Adrenal gland (tissue), 5 donors: ENCODE measurements at regions not wholly inside any gene's neighbourhood (a gene's known extent, or its start where the extent isn't known, plus 50 kb on each side); places are given as distances from the start of the nearest gene placed in this dataset.

Experiments
- CTCF ChIP-seq, 6 experiments: fragments of 450-650 bp in 4 of 6; fragments of 200-600 bp in 2 of 6; sonication (generic) in 1 of 6; IDR thresholded peaks; 1 replicate in 5 of 6; 2 replicates in 1 of 6; pipeline versions ENCODE4 v1.5.1 to v1.8.0; 2016 to 2021; ENCODE audit warnings: antibody characterized with exemption in 6 of 6, mild to moderate bottlenecking in 2 of 6, moderate library complexity in 1 of 6
- POLR2A ChIP-seq, 2 donors: fragments of 450-650 bp; IDR thresholded peaks; one replicate each; pipeline ENCODE4 v1.6.1; 2017; ENCODE audit warnings: antibody characterized with exemption in 2 of 2, mild to moderate bottlenecking in 2 of 2, moderate library complexity in 1 of 2
- donor health status: DM: no; HTN: no; CAD: no.

- TF ChIP-seq POLR2A (IDR thresholded peaks at IDR 0.05) = no peak
- no peak for TF ChIP-seq CTCF (IDR thresholded peaks at IDR 0.05)
Measured at GRCh38 chr9:106019702-106020101, 325.4 kb downstream of the TMEM38B start.
